HCT116 (cell line): ENCODE measurements at regions not wholly inside any gene's neighbourhood (a gene's known extent, or its start where the extent isn't known, plus 50 kb on each side); places are given as distances from the start of the nearest gene placed in this dataset.

Experiments used
- ATAC-seq: fragments of 200-7000 bp; cut with Tn5 transposase; 2 replicates; pipeline ENCODE4 v1.9.1; 2020; ENCODE audit warnings: mild to moderate bottlenecking, moderate library complexity
- BruUV-seq: library from RNA; stranded (reverse); fragments of 400-500 nt; replicated peaks from 2 replicates; lab custom pipeline; 2021; lab: Mats Ljungman, UMichigan
- CTCF ChIA-PET: fragments of 300-600 bp; sonication (Branson Sonifier 250); formaldehyde crosslinking; loops from one replicate; lab custom pipeline; 2021; ENCODE audit warnings: antibody characterized with exemption; lab: Charles Lee
- POLR2A ChIA-PET: fragments of 300-600, 350-600 bp; sonication (Branson Sonifier 250); formaldehyde crosslinking; loops from one replicate; lab custom pipeline; 2021; ENCODE audit warnings: antibody characterized with exemption; lab: Charles Lee
- RAD21 ChIA-PET, 2 experiments: fragments of 300-600 bp; sonication (Branson Sonifier 250); formaldehyde crosslinking; loops; one replicate each; lab custom pipeline; 2023; ENCODE audit warnings: low total read pairs in 2 of 2; ENCODE audit not compliant: uncharacterized antibody in 2 of 2, unreplicated experiment in 2 of 2, low non-redundant PET in 1 of 2; lab: Charles Lee
- DNase-seq: peaks from one replicate; pipeline ENCODE4 v3.0.0-alpha.2; 2010; ENCODE audit warnings: low read depth, low spot score
- H2AFZ ChIP-seq: fragments of 200-600 bp; shearing (Covaris generic), sonication (generic); 2 replicates; pipeline ENCODE4 v1.6.1; 2017; ENCODE audit warnings: low read depth, mixed run types, mixed read lengths, antibody characterized with exemption, low read length; ENCODE audit not compliant: poor library complexity, severe bottlenecking
- H3K27ac ChIP-seq: 2 replicates; pipeline ENCODE4 v1.5.1; 2012; ENCODE audit warnings: low read depth, low read length
- H3K27me3 ChIP-seq: fragments of 200-600 bp; sonication (generic); 2 replicates; pipeline ENCODE4 v1.6.1; 2016; ENCODE audit warnings: mixed run types, low read length, mixed read lengths; ENCODE audit not compliant: insufficient read depth
- H3K36me3 ChIP-seq, 2 experiments: fragments of 200-500 bp in 1 of 2; fragments of 200-600 bp in 1 of 2; sonication (Bioruptor generic) in 1 of 2; sonication (generic) in 1 of 2; 2 replicates each; pipeline versions ENCODE4 v1.5.1 to v1.6.1; 2014 to 2016; ENCODE audit warnings: low read length in 2 of 2, inconsistent platforms in 1 of 2, mixed read lengths in 1 of 2, mixed run types in 1 of 2; ENCODE audit not compliant: insufficient read depth in 2 of 2, control insufficient read depth in 1 of 2
- H3K4me1 ChIP-seq, 2 experiments: fragments of 200-600 bp in 1 of 2; sonication (generic) in 1 of 2; 2 replicates each; pipeline versions ENCODE4 v1.5.1 to v1.6.1; 2012 to 2017; ENCODE audit warnings: low read length in 2 of 2, inconsistent platforms in 1 of 2, mild to moderate bottlenecking in 1 of 2, mixed read lengths in 1 of 2, mixed run types in 1 of 2, moderate library complexity in 1 of 2; ENCODE audit not compliant: insufficient read depth in 2 of 2, control insufficient read depth in 1 of 2
- H3K4me2 ChIP-seq: fragments of 200-600 bp; sonication (generic); 2 replicates; pipeline ENCODE4 v1.6.1; 2017; ENCODE audit warnings: mixed run types, low read length, mixed read lengths
- H3K4me3 ChIP-seq, 2 experiments: fragments of 200-600 bp in 1 of 2; sonication (generic) in 1 of 2; replicated peaks in 1 of 2; 2 replicates each; pipeline ENCODE4 v1.5.1; 2011 to 2016; ENCODE audit warnings: low read length in 2 of 2, control low read depth in 1 of 2, low read depth in 1 of 2, mild to moderate bottlenecking in 1 of 2, mixed read lengths in 1 of 2, mixed run types in 1 of 2
- H3K79me2 ChIP-seq: fragments of 200-600 bp; sonication (generic); 2 replicates; pipeline ENCODE4 v1.6.1; 2017; ENCODE audit warnings: mild to moderate bottlenecking, mixed run types, low read length, moderate library complexity, mixed read lengths; ENCODE audit not compliant: insufficient read depth
- H3K9ac ChIP-seq: fragments of 200-600 bp; sonication (generic); 2 replicates; pipeline ENCODE4 v1.6.1; 2016; ENCODE audit warnings: low read length, mixed read lengths
- H3K9me2 ChIP-seq: fragments of 200-600 bp; sonication (generic), shearing (Covaris generic); 2 replicates; pipeline ENCODE4 v1.6.1; 2017; ENCODE audit warnings: mixed run types, mild to moderate bottlenecking, moderate library complexity; ENCODE audit not compliant: insufficient read depth
- H3K9me3 ChIP-seq, 2 experiments: fragments of 200-500 bp in 1 of 2; fragments of 200-600 bp in 1 of 2; sonication (Bioruptor generic) in 1 of 2; sonication (generic) in 1 of 2; 2 replicates each; pipeline ENCODE4 v1.6.1; 2014 to 2017; ENCODE audit warnings: low read length in 2 of 2, mixed read lengths in 2 of 2, inconsistent platforms in 1 of 2, low read depth in 1 of 2, mild to moderate bottlenecking in 1 of 2, mixed run types in 1 of 2, moderate library complexity in 1 of 2; ENCODE audit not compliant: control insufficient read depth in 1 of 2, insufficient read depth in 1 of 2
- H4K20me1 ChIP-seq: fragments of 200-600 bp; sonication (generic), shearing (Covaris generic); 2 replicates; pipeline ENCODE4 v1.6.1; 2017; ENCODE audit warnings: mixed run types, mild to moderate bottlenecking, moderate library complexity; ENCODE audit not compliant: insufficient read depth
- ATF3 ChIP-seq: IDR thresholded peaks from 2 replicates; pipeline ENCODE4 v1.6.1; 2012
- CBX3 ChIP-seq: IDR thresholded peaks from 2 replicates; pipeline ENCODE4 v1.6.1; 2012; ENCODE audit warnings: low read depth
- CEBPB ChIP-seq: IDR thresholded peaks from 2 replicates; pipeline ENCODE4 v1.6.1; 2012; ENCODE audit warnings: low read depth
- CTCF ChIP-seq, 3 experiments: fragments of 200-600 bp in 1 of 3; sonication (generic) in 1 of 3; IDR thresholded peaks in 2 of 3; conservative IDR thresholded peaks in 1 of 3; 2 replicates each; pipeline ENCODE4 v1.5.1; 2012 to 2017; ENCODE audit warnings: low read depth in 2 of 3, low read length in 2 of 3, antibody characterized with exemption in 1 of 3, borderline replicate concordance in 1 of 3, control low read depth in 1 of 3, mild to moderate bottlenecking in 1 of 3, mixed read lengths in 1 of 3, mixed run types in 1 of 3, moderate library complexity in 1 of 3; ENCODE audit not compliant: insufficient read depth in 1 of 3
- ELF1 ChIP-seq: IDR thresholded peaks from 2 replicates; pipeline ENCODE4 v1.6.1; 2012; ENCODE audit warnings: low read depth, borderline replicate concordance
- EZH2 ChIP-seq: fragments of 200-600 bp; sonication (generic); IDR thresholded peaks from 2 replicates; pipeline ENCODE4 v1.6.1; 2017; ENCODE audit warnings: antibody characterized with exemption, mixed run types
- EZH2phosphoT487 ChIP-seq: fragments of 200-600 bp; IDR thresholded peaks from 2 replicates; pipeline ENCODE4 v1.6.1; 2018; ENCODE audit warnings: antibody characterized with exemption, borderline replicate concordance
- FOSL1 ChIP-seq: IDR thresholded peaks from 2 replicates; pipeline ENCODE4 v1.6.1; 2012; ENCODE audit warnings: low read depth
- JUND ChIP-seq: IDR thresholded peaks from 2 replicates; pipeline ENCODE4 v1.6.1; 2012
- POLR2A ChIP-seq: IDR thresholded peaks from 2 replicates; pipeline ENCODE4 v1.7.0; 2011; ENCODE audit warnings: borderline replicate concordance; ENCODE audit not compliant: insufficient read depth, insufficient read length; ENCODE audit errors: extremely low read depth
- POLR2AphosphoS5 ChIP-seq: IDR thresholded peaks from 2 replicates; pipeline ENCODE4 v1.6.1; 2011; ENCODE audit warnings: mild to moderate bottlenecking, low read depth, low read length, moderate library complexity
- REST ChIP-seq: IDR thresholded peaks from 2 replicates; pipeline ENCODE4 v1.6.1; 2012; ENCODE audit warnings: low read depth
- SP1 ChIP-seq: IDR thresholded peaks from 2 replicates; pipeline ENCODE4 v1.6.1; 2012; ENCODE audit warnings: low read depth
- YY1 ChIP-seq: IDR thresholded peaks from 2 replicates; pipeline ENCODE4 v1.6.1; 2011; ENCODE audit warnings: low read length, low read depth, moderate library complexity, mild to moderate bottlenecking; ENCODE audit not compliant: insufficient replicate concordance; ENCODE audit errors: extremely low read depth
- ZBTB33 ChIP-seq: IDR thresholded peaks from 2 replicates; pipeline ENCODE4 v1.6.1; 2011; ENCODE audit warnings: mild to moderate bottlenecking, low read length, moderate library complexity; ENCODE audit not compliant: insufficient replicate concordance; ENCODE audit errors: extremely low read depth
- ZFX ChIP-seq: fragments of 450-650 bp; IDR thresholded peaks from 2 replicates; pipeline ENCODE4 v1.6.1; 2017
- intact Hi-C: fragments of 100-400 bp; cut with micrococcal nuclease; formaldehyde crosslinking; loops from 2 replicates; pipeline ENCODE4 v1.10.0; 2022
- TF ChIP-seq, protein P1 (sequence below): IDR thresholded peaks from 2 replicates; pipeline ENCODE4 v1.6.1; 2012

GRCh38 chr7:110027385-110027784 is 1063.5 kb upstream of the LRRN3 start:
- Histone ChIP-seq H3K9ac (no peak overlapping the region), H4K20me1 (no peaks in the 10 kb centered on the region), H3K4me2 (no peak overlapping the region), H3K79me2 (no peaks in the 10 kb centered on the region), H3K36me3 (no peaks in the 10 kb centered on the region), H3K4me3 (no peak overlapping the region), H3K9me2 (no peaks in the 10 kb centered on the region), H2AFZ (no peak overlapping the region), H3K4me1 (no peaks in the 10 kb centered on the region), H3K27me3 (no peaks in the 10 kb centered on the region), H3K27ac (no peak overlapping the region), H3K9me3 (no peaks in the 10 kb centered on the region)
- intact Hi-C loops: no loop called here
- TF ChIP-seq POLR2AphosphoS5 (no peak), REST (no peak), ATF3 (no peak), CBX3 (no peak), SP1 (no peak), POLR2A (no peak), EZH2phosphoT487 (no peak), ZBTB33 (no peak), CEBPB (no peak), FOSL1 (no peak), CTCF (IDR thresholded peaks at IDR 0.05 in 2 of 3, conservative IDR thresholded peaks at IDR 0.05 in 1 of 3; ENCODE audit: borderline replicate concordance in 1 of 3, insufficient read depth in 1 of 3, low read depth in 2 of 3, low read length in 2 of 3) (no peak), ELF1 (no peak), YY1 (no peak), ZFX (no peak), JUND (no peak), EZH2 (no peak)
- TF ChIP-seq, protein P1, sequence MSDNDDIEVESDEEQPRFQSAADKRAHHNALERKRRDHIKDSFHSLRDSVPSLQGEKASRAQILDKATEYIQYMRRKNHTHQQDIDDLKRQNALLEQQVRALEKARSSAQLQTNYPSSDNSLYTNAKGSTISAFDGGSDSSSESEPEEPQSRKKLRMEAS: no peak
- ATAC-seq: no peak
- ChIA-PET RAD21 (no interaction called here), CTCF (no interaction called here), POLR2A (no interaction called here)
- BruUV-seq: no TSS peak
- DNase-seq: no peak
